WTC11 (cell line): ENCODE measurements at regions not wholly inside any gene's neighbourhood (a gene's known extent, or its start where the extent isn't known, plus 50 kb on each side); places are given as distances from the start of the nearest gene placed in this dataset.

Source experiments
- ARID4B ChIP-seq: sonication (generic); formaldehyde crosslinking; IDR thresholded peaks from 2 replicates; pipeline ENCODE4 v1.8.0; 2023; ENCODE audit warnings: missing genetic modification reagents, mild to moderate bottlenecking, borderline replicate concordance
- CTCF ChIP-seq: fragments of 200-600 bp; IDR thresholded peaks from 2 replicates; pipeline ENCODE4 v1.8.0; 2022; ENCODE audit warnings: antibody characterized with exemption
- FOXP1 ChIP-seq: sonication (generic); formaldehyde crosslinking; IDR thresholded peaks from 2 replicates; pipeline ENCODE4 v1.8.0; 2022; ENCODE audit warnings: missing genetic modification reagents, mild to moderate bottlenecking, moderate library complexity, borderline replicate concordance
- NFATC4 ChIP-seq: fragments of 250-450 bp; sonication (Bioruptor Pico); IDR thresholded peaks from 2 replicates; pipeline ENCODE4 v1.9.0; 2021; ENCODE audit warnings: mild to moderate bottlenecking
- TF ChIP-seq, protein P1 (sequence below): sonication (generic); formaldehyde crosslinking; IDR thresholded peaks from 2 replicates; pipeline ENCODE4 v1.8.1; 2023; ENCODE audit warnings: mild to moderate bottlenecking, missing genetic modification reagents

- TF ChIP-seq NFATC4 (CRISPR knock-in tag) (no peak), CTCF (no peak), FOXP1 (CRISPR knock-in tag) (no peak), ARID4B (no peak)
- TF ChIP-seq, protein P1, sequence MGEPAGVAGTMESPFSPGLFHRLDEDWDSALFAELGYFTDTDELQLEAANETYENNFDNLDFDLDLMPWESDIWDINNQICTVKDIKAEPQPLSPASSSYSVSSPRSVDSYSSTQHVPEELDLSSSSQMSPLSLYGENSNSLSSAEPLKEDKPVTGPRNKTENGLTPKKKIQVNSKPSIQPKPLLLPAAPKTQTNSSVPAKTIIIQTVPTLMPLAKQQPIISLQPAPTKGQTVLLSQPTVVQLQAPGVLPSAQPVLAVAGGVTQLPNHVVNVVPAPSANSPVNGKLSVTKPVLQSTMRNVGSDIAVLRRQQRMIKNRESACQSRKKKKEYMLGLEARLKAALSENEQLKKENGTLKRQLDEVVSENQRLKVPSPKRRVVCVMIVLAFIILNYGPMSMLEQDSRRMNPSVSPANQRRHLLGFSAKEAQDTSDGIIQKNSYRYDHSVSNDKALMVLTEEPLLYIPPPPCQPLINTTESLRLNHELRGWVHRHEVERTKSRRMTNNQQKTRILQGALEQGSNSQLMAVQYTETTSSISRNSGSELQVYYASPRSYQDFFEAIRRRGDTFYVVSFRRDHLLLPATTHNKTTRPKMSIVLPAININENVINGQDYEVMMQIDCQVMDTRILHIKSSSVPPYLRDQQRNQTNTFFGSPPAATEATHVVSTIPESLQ (CRISPR knock-in tag): no peak
Measured at GRCh38 chr20:58585753-58586540, 65.1 kb upstream of the STX16 start.
